Activated CD4-positive, alpha-beta T cell treated with anti-CD3 and anti-CD28 coated beads, Interleukin-2, amount 50 U/mL, for 24 hours (primary cell): ENCODE measurements at regions not wholly inside any gene's neighbourhood (a gene's known extent, or its start where the extent isn't known, plus 50 kb on each side); places are given as distances from the start of the nearest gene placed in this dataset.

Source experiments
- DNase-seq, 2 donors: peaks; one replicate each; pipeline ENCODE4 v3.0.0-alpha.2; 2020; ENCODE audit warnings: low read depth in 1 of 2, low spot score in 1 of 2

DNA sequence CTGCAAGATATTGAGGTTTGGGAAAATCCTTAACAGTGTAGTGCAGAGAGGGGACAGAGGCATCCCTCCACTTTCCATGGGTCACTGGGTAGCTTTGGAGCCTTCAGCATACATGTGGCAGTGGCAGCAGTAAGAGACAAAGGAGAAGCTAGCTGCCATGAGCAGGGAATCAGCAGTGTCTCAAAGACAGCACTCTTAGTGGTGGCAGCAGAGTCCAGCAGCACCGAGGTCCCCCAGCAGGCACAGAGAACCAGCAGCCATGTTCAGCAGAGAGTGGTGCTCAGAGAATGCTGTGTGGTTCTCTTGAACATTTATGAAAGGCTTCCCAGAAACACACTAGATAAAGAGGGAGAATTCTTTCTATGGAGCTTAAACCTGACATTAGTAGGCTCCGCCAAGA, 308.5 kb downstream of the CENPC start:
- no peak for DNase-seq

DNA sequence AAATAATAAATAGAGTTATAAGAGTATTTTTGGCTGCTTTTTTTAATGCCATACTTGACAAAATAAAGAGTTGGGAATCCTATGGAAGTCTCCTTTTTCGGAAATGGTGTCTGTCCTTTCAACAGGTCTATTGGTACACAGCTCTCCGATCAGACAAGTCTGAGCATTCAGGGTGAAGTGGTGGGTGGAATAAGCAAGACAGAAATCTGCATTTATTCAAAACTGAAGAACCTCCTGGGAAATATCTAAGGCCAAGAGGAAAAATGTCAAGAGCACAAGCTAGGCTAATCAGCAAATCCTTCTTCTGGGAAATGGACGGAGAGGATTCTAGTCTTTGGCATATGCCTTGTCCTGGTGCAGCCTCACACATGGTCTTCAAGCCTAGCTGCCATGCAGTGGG, 309.0 kb downstream of the CENPC start:
- DNase-seq = no peak

DNA sequence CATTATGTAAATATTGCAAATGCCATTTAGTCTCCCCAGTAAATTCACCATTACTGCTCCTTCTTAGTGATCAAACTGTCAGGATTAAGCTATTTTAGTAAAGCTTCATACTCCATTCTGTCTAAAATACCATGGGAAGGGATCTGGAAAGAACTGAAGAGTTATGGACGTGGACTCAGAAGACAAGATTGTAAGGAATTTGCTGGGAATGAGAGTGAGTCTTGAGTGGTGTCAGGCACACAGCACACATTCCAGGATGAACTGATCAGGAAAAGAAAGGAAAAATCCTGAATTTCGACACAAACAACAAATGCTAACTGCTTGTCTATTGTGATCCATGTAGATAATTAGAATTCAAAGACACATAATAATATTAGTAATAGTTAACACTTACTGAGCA, 311.0 kb downstream of the CENPC start:
- DNase-seq = no peak

DNA sequence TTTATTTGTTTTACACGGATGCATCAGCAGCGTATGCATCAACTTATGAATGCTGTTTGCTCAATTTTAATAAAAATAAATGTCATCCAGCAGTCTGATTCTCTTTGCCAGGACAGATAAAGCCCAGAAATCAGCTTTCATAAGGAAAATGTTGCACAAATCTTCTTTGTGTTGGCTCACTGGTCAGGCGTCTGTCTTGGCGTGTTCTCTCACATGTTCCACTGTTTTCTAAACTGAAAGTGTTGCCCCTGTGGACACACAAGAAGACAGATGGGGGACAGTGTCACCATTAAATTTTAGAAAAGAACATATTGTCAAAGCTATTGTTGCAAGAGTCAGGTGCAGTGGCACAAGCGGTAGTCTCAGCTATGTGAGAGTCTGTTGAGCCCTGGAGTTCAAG, 316.2 kb downstream of the CENPC start:
- no peak for DNase-seq

DNA sequence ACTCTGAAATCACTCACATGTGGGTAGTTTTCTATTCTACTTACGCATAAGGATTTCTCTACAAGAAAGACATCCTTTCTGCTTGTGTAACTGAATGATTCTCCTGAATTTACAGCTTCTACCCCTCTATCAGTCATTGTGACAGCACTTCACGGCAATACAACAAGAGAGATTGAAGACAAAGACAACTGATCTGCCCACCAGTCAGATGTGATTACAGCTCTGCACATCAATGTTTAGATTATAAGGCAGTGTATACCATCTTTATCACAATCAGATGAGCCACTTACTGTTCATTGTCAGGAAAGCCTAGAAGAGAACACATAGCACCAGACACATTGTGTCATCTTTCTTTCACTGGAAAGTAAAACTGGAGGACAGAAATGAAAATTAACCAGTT, 324.4 kb downstream of the CENPC start:
- no peak for DNase-seq

DNA sequence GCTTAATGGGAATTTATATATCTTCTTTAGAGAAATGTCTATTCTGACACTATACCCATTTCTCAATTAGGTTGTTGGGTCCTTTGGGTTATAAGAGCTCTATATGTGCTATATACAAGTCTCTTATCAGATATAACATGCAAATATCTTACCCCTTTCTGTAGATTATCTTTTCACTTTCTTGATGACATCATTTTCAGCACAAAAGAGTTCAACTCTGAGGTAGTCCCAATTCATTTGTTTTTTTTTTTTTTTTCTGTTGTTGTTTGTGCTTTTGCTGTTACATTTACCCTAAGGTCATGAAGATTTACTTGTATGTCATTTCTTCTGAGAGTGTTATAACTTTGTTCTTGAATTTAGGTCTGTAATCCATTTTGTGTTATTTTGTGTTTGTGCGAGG, 326.4 kb downstream of the CENPC start:
- DNase-seq = no peak

DNA sequence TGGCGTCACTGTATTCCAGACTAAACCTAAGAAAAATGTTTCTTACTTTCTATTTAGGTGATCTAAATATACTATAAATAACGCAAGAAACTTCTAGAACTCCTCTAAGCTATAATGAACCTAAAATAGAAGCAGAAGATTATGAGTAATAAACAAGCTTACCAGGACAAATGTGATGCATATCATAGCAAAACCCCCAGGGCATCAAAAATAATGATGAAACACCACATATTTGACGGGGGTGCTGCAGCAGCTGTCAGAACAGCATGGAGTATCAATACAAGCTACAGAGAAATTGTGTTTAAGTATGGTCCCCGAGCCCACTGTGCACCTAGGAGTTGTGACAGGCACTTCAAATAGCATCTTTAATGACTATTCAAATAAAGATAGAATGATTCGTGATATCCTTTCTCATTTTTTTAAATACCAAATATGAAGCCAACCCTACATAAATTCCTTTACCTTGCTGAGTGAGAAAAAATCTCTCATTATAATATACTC, 337.3 kb downstream of the CENPC start:
- no peak for DNase-seq

DNA sequence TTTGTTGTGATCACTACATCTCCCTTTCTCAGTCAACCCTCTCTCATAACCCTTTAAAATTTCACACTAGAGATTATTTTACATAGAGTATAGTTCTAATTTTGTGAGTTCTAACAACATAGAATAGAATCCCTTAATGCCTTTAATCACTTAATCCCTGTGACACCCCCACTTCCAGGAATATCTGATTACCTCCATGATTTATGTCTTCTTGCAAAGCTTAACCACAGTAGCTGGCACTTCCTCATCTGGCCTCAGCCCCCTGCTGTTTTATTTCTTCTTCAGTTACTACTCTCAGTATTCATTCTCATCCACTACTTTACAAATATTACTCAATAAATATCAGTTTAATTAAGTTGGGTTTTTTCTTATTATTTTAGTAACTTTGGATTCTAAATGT, 340.9 kb downstream of the CENPC start:
- no peak for DNase-seq

DNA sequence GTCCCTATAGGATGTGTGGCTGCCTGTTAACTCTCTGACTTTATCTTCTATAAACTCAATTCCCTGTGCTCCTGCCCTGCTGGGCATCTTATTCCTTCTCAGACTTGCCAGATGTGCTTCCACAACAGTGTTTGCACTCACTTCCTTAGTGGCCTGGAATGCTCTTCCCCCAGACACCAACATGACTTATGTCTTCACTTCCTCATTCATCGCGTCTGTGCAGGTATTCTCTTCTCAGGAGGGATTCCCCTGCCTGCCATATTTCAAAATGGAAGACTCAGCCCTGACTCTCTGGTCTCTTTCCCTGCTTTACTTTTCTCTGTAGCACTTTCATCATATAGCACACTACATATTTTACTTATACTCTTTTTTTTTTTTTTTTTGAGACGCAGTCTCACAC, 344.0 kb downstream of the CENPC start:
- no peak for DNase-seq

DNA sequence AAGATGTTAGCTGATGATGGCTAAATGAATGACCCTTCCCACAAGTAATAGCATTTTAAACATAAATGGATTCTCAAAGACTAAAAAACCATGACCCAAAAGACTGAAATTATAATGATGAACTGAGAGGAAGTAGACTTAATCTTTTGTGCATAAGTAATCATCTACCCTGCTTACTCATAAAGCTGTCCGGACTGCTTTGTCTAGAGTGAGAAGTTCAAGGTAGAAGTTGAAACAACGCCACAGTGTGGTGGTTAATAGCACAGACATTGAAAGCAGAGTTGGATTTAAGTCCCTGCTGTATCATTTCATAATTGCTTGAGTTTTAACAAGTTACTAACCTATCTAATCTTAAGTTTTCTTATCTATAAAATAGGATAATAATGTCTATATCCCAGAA, 346.6 kb downstream of the CENPC start:
- DNase-seq = no peak

DNA sequence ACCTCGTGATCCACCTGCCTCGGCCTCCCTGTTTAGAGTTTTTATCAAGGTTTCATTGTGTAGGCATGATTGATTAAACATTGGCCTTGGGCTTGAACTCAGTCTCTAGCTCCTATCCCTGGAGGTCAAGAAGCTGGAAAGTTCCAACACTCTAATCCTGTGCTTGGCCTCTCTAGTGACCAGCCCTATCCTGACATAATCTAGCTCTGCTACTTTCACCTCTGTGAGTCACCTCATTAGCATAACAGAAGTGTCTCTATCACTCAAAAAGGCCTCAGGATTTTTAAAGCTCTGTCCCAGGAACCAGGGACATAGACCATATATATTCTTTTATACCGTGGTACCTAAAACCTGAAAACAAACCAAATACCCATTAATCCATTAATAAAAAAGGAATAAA, 377.5 kb downstream of the CENPC start:
- DNase-seq = no peak

DNA sequence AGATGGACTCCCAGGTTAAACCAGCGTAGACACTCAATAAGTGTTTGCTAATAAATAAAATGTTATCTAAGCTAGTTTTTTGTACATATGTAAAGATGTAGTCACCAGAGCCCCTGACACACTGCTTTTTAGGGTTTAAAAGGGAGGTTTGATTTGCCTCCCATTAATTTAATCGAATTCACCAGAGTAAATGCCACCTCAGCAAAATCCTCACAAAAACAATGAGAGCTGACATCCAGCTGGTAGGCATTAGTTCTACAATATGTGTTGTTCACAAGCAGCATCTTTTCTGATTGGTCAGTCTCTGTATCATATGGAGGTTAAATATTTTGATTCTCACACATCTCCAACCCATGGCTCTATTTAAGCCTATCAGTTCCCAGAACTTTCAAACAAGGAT, 382.6 kb downstream of the CENPC start:
- no peak for DNase-seq

DNA sequence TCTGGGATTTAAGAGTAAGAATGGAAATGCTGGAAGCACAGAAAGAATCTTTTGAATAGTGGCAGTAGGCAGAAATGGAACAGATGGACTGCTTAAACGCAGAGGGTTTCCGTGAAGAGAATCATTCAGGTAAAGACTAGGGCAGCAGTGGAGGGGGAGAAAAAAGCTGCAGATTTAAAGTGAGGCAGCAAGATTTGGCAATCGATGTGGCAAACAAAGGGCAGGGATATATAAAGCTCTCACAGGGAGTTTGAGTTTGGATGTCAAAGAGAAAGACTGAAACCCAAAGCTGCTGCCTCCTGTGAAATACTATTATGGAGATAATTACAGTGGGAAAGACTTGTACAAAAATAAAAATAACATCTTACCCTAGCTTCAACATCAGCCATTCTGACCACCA, 384.0 kb downstream of the CENPC start:
- no peak for DNase-seq

DNA sequence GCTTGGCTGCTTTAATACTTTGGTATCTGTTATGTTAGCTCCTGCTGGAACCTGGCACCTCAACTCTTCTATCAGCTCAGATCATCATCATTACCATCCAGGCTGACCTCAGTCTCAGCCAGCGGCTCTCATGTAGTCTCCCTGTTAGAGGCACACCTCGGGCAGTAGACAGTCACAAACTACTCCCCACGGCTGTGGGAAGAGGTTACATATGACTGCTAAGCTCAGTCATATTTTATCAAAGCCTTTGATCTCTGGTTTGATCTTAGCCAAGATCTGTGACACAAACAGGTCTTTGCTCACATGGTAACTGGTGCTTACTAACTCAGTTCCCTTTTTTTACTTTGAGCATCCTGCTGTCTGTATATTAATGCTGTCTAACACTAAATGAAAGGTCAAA, 384.9 kb downstream of the CENPC start:
- no peak for DNase-seq

DNA sequence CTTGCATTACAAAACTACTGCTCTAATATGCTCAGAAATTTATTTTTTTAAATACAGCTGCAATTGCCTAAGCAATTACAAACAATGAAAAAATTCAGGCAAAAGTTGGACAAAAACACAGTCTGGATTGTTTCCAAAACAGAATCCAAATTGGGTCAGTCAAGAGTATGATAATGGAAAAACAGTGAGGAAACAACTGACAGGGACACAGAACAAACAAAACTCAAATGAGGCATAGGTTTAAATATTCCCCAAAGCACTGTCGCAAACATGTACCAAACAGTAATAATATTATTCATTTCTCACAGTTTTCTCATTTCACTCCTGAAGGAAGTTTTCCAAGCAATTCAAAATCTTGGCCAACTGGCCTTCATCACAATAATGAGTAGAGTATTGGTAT, 386.6 kb downstream of the CENPC start:
- no peak for DNase-seq

DNA sequence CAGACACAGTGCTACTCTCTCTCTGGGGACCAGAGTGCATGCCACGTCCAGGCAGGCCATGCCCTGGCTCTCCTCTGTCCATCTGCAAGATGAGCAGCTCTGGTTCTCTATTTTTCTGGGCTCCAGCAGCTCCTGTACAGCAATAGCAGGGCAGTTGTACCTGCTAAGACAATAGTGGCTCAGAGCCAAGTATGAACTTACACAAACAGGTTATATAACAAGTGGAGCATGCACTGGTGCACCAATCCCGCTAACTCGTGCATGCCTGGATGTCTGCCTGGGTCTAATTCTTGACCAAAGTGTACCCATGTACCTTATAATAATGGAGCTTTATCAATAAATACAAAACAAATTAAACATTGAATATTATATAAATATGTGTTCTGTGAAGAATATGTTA, 392.3 kb downstream of the CENPC start:
- no peak for DNase-seq

DNA sequence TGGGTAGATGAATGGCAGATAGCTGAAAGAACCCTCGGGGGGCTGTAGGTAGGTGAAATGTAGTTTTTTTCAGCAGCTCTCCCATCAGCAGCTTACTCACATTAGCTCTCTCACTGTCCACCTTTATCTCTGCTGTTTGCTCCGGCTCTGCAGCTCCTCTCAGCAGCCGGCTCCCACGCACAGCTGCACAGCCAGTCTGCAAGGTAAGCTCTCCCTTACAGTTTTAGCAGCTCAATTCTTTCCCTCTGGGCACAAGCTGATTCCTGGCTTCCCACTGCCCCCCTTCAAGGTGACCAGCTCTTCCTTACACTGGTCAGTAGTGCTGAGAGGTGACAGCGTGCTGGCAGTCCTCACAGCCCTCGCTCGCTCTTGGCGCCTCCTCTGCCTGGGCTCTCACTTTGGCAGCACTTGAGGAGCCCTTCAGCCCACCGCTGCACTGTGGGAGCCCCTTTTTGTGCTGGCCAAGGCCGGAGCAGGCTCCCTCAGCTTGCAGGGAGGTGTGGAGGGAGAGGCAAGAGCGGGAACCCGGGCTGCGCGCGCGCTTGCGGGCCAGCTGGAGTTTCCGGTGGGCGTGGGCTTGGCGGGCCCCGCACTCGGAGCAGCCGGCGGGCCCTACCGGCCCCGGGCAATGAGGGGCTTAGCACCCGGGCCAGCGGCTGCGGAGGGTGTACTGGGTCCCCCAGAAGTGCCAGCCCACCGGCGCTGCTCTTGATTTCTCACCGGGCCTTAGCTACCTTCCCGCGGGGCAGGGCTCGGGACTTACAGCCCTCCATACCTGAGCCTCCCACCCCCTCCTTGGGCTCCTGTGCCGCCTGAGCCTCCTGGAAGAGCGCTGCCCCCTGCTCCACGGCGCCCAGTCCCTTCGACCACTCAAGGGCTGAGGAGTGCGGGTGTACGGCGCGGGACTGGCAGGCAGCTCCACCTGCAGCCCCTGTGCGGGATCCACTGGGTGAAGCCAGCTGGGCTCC, 393.6 kb downstream of the CENPC start:
- no peak for DNase-seq

DNA sequence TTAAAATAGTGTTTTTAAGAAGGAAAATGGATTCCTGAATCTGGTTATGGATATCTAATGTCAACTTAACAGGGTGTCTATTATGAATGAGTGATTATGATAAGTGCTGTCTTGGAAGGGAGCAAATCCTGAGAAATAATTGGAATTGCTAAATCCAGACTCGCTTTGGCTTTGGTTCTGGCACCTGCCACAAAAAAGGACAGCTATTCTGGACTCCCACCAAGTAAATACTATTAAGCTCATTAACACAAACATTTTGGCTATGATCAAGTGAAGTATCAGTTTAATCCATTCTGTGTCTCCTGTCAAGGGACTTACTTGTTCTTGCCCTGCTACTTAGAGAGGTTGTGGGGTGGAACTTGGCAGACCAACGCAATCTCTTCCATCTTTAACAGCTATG, 403.7 kb downstream of the CENPC start:
- DNase-seq = no peak

DNA sequence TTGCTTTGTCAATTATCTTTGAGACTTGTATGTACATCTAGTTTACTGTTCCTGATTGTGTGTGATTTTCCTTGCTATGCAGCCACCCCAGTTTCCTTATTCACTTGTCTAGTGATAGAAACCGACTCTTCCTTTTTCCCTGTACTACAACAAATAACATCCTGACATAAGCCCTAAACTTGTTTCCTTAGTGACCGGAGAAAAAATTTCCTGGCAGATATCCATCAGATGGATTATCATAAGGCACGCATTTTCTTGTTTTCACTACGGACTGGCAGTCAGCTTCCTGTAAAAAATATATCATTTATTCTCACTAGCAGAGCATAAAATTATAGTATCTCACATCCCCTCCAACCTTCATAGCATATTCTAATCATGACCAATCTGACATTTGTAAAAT, 410.7 kb downstream of the CENPC start:
- no peak for DNase-seq

DNA sequence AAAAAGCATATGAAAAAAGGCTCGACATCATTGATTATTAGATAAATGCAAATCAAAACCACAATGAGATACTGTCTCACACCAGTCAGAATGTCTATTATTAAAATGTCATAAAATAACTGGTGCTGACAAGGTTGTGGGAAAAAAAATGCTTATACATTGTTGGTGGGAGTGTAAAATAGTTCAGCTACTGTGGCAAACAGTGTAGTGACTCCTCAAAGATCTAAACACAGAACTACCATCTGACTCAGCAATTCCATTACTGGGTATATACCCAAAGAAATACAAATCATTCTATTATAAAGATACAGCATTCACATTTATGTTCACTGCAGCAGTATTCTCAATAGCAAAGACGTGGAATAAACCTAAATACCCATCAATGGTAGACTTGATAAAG, 412.1 kb downstream of the CENPC start:
- no peak for DNase-seq

DNA sequence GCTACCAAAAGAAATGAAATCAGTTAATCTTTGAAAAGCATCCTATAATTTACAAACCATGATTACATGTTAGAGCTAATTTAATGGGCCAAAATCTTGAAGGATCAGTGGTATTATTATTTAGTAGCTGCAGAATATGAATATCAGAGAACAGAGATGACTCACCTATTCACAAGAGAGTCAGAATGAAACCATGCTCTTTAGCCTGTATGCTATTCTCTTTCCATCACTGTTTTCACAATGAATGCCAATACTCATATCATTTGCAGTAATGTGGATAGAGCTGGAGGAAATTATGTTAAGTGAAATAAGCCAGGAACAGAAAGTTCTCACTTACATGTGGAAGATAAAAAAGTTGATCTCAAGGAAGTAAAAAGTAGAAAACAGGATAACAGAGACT, 414.1 kb downstream of the CENPC start:
- no peak for DNase-seq

DNA sequence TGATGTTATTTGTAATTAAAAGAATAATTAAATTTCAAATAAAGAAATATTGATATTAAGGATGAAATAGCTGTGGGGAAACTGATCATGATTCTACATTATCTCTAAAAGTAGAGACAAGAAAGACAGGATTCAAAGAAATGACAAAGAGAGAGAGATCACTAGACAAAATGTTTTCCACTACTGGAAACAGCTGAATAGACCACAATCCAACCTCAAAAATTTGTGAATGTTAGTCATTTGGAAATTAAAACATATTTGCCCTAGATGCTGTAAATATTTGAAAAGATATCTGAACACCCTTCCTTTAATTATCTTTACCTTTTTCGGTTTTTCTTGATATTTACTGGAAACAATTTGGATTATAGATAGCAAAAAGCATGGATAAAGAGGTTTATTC, 414.9 kb downstream of the CENPC start:
- DNase-seq = no peak

DNA sequence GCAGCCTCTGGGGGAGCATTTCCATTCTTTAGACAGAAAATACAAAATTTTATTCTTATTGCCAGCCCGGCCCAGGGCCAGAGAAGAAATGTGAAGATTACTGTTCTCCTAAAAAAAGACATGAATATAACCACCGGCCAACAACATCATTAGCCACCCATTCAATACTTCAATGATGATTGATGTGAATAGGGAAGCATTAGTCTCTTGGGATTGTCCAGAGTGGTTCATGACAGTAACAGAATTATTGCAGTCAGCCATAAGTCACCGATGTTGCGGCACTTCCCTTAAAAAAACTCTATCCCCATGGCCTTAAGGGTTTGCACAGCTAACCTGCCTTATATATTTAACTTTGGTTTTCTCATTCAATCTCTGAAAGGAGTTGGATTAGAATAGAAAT, 418.7 kb downstream of the CENPC start:
- DNase-seq = no peak
